Liver (tissue), 8 donors: ENCODE measurements at regions not wholly inside any gene's neighbourhood (a gene's known extent, or its start where the extent isn't known, plus 50 kb on each side); places are given as distances from the start of the nearest gene placed in this dataset.

Source experiments
- DNase-seq: peaks from one replicate; pipeline ENCODE4 v3.0.0-alpha.2; 2017; ENCODE audit warnings: low spot score
- H3K27ac ChIP-seq, 2 donors: one replicate each; pipeline ENCODE4 v1.7.0; 2013; ENCODE audit warnings: inconsistent platforms in 2 of 2, low read length in 2 of 2, control low read depth in 1 of 2, low read depth in 1 of 2, mild to moderate bottlenecking in 1 of 2
- H3K27me3 ChIP-seq, 4 donors: one replicate each; pipeline versions ENCODE4 v1.6.1 to v1.7.0; 2013; ENCODE audit warnings: low read length in 3 of 4, inconsistent platforms in 1 of 4, mild to moderate bottlenecking in 1 of 4, moderate library complexity in 1 of 4; ENCODE audit not compliant: control insufficient read depth in 4 of 4, insufficient read depth in 4 of 4
- H3K36me3 ChIP-seq, 4 donors: one replicate each; pipeline versions ENCODE4 v1.6.1 to v1.7.0; 2013; ENCODE audit warnings: low read length in 3 of 4, mild to moderate bottlenecking in 3 of 4, low read depth in 1 of 4, moderate library complexity in 1 of 4; ENCODE audit not compliant: control insufficient read depth in 4 of 4, insufficient read depth in 3 of 4
- H3K4me1 ChIP-seq, 4 donors: one replicate each; pipeline versions ENCODE4 v1.6.1 to v1.7.0; 2013; ENCODE audit warnings: low read length in 3 of 4, mild to moderate bottlenecking in 3 of 4, moderate library complexity in 1 of 4; ENCODE audit not compliant: control insufficient read depth in 4 of 4, insufficient read depth in 4 of 4
- H3K4me3 ChIP-seq, 3 donors: one replicate each; pipeline versions ENCODE4 v1.6.1 to v1.7.0; 2013; ENCODE audit warnings: low read length in 3 of 3, control low read depth in 1 of 3, low read depth in 1 of 3, mild to moderate bottlenecking in 1 of 3
- H3K9ac ChIP-seq, 2 donors: one replicate each; pipeline ENCODE4 v1.7.0; 2013; ENCODE audit warnings: low read length in 2 of 2, mild to moderate bottlenecking in 2 of 2, moderate library complexity in 2 of 2, control low read depth in 1 of 2, low read depth in 1 of 2
- H3K9me3 ChIP-seq, 4 donors: one replicate each; pipeline versions ENCODE4 v1.6.1 to v1.7.0; 2013; ENCODE audit warnings: low read length in 3 of 4; ENCODE audit not compliant: control insufficient read depth in 4 of 4
- EGR1 ChIP-seq, 2 donors: IDR thresholded peaks; 2 replicates each; pipeline ENCODE4 v1.6.1; 2016 to 2018; ENCODE audit warnings: antibody characterized with exemption in 2 of 2, low read depth in 2 of 2
- FOXA1 ChIP-seq: IDR thresholded peaks from 2 replicates; pipeline ENCODE4 v1.6.1; 2016; ENCODE audit warnings: antibody characterized with exemption
- FOXA2 ChIP-seq: IDR thresholded peaks from 2 replicates; pipeline ENCODE4 v1.6.1; 2016; ENCODE audit warnings: antibody characterized with exemption
- GABPA ChIP-seq, 2 donors: IDR thresholded peaks in 1 of 2; conservative IDR thresholded peaks in 1 of 2; 2 replicates each; pipeline ENCODE4 v1.6.1; 2016; ENCODE audit warnings: antibody characterized with exemption in 2 of 2, mild to moderate bottlenecking in 1 of 2, moderate library complexity in 1 of 2
- HNF4A ChIP-seq, 2 donors: conservative IDR thresholded peaks; 2 replicates each; pipeline ENCODE4 v1.6.1; 2016; ENCODE audit warnings: antibody characterized with exemption in 2 of 2, mild to moderate bottlenecking in 2 of 2
- HNF4G ChIP-seq: IDR thresholded peaks from 2 replicates; pipeline ENCODE4 v1.6.1; 2016; ENCODE audit warnings: antibody characterized with exemption
- JUND ChIP-seq, 2 donors: IDR thresholded peaks; 2 replicates each; pipeline ENCODE4 v1.6.1; 2016; ENCODE audit warnings: antibody characterized with exemption in 2 of 2
- NR2F2 ChIP-seq: IDR thresholded peaks from 2 replicates; pipeline ENCODE4 v1.6.1; 2016; ENCODE audit warnings: antibody characterized with exemption
- RAD21 ChIP-seq, 2 donors: IDR thresholded peaks; 2 replicates each; pipeline ENCODE4 v1.6.1; 2016; ENCODE audit warnings: antibody characterized with exemption in 2 of 2, mild to moderate bottlenecking in 2 of 2
- RXRA ChIP-seq, 2 donors: IDR thresholded peaks; 2 replicates each; pipeline ENCODE4 v1.6.1; 2017 to 2018; ENCODE audit warnings: antibody characterized with exemption in 2 of 2, mild to moderate bottlenecking in 1 of 2
- SP1 ChIP-seq: IDR thresholded peaks from 2 replicates; pipeline ENCODE4 v1.6.1; 2018; ENCODE audit warnings: antibody characterized with exemption, mild to moderate bottlenecking
- TAF1 ChIP-seq: conservative IDR thresholded peaks from 2 replicates; pipeline ENCODE4 v1.6.1; 2016; ENCODE audit warnings: antibody characterized with exemption, mild to moderate bottlenecking
- YY1 ChIP-seq: IDR thresholded peaks from 2 replicates; pipeline ENCODE4 v1.6.1; 2016; ENCODE audit warnings: antibody characterized with exemption, mild to moderate bottlenecking
- WGBS: extraction: QIAGEN DNeasy Blood & Tissue Kit; methylation state at CpG from one replicate; pipeline ENCODE4 v1.1.7; 2013; 5-methylcytosine and 5-hydroxymethylcytosine counted together
- TF ChIP-seq, protein P1 (sequence below): IDR thresholded peaks from 2 replicates; pipeline ENCODE4 v1.6.1; 2016; ENCODE audit warnings: antibody characterized with exemption
- TF ChIP-seq, protein P2 (sequence below): IDR thresholded peaks from 2 replicates; pipeline ENCODE4 v1.6.1; 2016; ENCODE audit warnings: antibody characterized with exemption
- TF ChIP-seq, protein P3 (sequence below): fragments of 150-350 bp; IDR thresholded peaks from 2 replicates; pipeline ENCODE4 v1.5.1; 2017; ENCODE audit warnings: improper control_type of control experiment, low read depth, low read length; ENCODE audit not compliant: missing input control
- TF ChIP-seq, protein P4 (sequence below): IDR thresholded peaks from 2 replicates; pipeline ENCODE4 v1.6.1; 2016; ENCODE audit warnings: antibody characterized with exemption
- TF ChIP-seq, protein P5 (sequence below): IDR thresholded peaks from 2 replicates; pipeline ENCODE4 v1.6.1; 2016; ENCODE audit warnings: antibody characterized with exemption, mild to moderate bottlenecking
- donor health status: healthy.
- donor health status: healthy.
- donor health status: healthy.
- donor health status: healthy.
- donor health status: healthy.

DNA sequence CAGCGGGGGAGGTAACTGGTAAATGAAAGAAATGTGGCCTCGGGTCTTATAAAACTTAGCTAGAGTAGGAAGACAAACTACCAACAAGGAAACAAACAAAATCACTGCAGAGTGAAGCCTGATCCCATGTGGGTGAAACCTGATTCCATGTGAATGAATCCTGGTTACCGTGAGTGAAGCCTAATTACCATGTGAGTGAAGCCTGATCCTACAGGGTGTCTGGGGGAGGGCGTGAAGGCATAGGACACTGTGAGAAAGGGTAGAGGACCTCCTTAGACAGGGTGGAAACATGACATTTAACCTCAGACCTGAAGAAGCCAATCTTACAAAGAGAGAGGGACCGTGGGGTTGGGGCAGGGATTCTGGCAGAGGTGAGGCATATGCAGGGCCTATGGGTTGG lies 106.2 kb upstream of the USP47 start:
- no peak for TF ChIP-seq FOXA1
- no peak for TF ChIP-seq RXRA (IDR thresholded peaks at IDR 0.05)
- TF ChIP-seq FOXA2, result no peak
- no peak for TF ChIP-seq NR2F2
- TF ChIP-seq HNF4A (conservative IDR thresholded peaks at IDR 0.05), result no peak
- TF ChIP-seq EGR1 (IDR thresholded peaks at IDR 0.05; ENCODE audit: low read depth in 2 of 2), result no peak
- TF ChIP-seq JUND (IDR thresholded peaks at IDR 0.05), result no peak
- TF ChIP-seq GABPA (IDR thresholded peaks at IDR 0.05 in 1 of 2, conservative IDR thresholded peaks at IDR 0.05 in 1 of 2), result no peak
- 86% methylated on average over 5 of the region's 5 CpGs for WGBS
- no peak overlapping the region for H3K9ac ChIP-seq
- H3K27ac ChIP-seq, result no peak overlapping the region
- H3K4me3 ChIP-seq, result no peak overlapping the region
- no peaks in the 10 kb centered on the region for H3K4me1 ChIP-seq
- no peaks in the 10 kb centered on the region for H3K9me3 ChIP-seq
- no peak for DNase-seq
- H3K27me3 ChIP-seq, result no peaks in the 10 kb centered on the region
- H3K36me3 ChIP-seq, result no peaks in the 10 kb centered on the region

DNA sequence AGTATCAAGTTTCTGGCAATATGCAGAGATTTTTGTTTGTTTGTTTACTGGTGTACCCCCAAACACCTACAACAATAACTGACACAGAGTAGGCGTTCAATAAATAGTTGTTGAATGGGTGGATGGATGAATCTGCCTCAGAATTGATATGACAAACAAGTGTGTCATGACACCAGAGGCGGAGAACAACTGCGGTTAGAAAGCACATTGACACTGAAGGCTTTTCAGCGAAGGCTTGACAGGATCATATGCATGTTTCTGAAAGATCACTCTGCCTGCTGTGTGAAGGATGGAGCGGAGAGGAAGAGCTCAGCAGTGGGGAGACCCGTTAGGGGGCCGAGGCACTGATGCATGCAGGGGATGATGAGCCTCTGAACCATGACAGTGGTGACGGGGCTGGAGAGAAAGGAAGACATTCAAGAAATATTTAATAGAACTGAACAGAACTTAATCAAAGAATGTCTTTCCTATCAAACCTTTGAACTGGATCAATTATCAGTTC lies 108.5 kb upstream of the USP47 start:
- no peak overlapping the region for H3K9ac ChIP-seq
- DNase-seq, result no peak
- no peak overlapping the region for H3K4me3 ChIP-seq
- H3K27me3 ChIP-seq, result no peaks in the 10 kb centered on the region
- no peaks in the 10 kb centered on the region for H3K4me1 ChIP-seq
- no peak overlapping the region for H3K27ac ChIP-seq
- WGBS, result 83% methylated on average over 8 of the region's 8 CpGs
- no peaks in the 10 kb centered on the region for H3K9me3 ChIP-seq
- TF ChIP-seq RXRA (IDR thresholded peaks at IDR 0.05) (no peak), FOXA1 (no peak)
- no peaks in the 10 kb centered on the region for H3K36me3 ChIP-seq

DNA sequence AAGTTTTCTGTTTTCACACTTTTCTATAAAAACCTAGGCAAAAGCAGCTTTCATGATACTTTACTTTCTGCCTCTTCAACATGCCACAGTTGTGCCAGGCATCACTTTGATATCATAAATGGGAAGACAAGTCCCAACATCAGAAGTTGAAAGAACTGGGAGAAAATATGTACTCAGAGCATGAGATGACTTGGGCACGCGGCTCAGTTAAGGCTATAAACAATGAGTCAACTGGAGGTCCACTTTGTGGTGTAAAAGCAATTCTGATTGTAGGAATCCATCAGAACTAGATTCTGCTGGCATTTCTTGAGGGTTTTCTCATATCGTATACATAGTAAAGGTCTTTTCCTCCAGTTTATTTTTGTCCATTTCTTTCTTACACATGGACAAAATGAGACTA lies 109.7 kb upstream of the USP47 start:
- H3K4me1 ChIP-seq, result no peaks in the 10 kb centered on the region
- 95% methylated on average over 3 of the region's 3 CpGs for WGBS
- no peaks in the 10 kb centered on the region for H3K36me3 ChIP-seq
- TF ChIP-seq HNF4G (no peak), YY1 (no peak), HNF4A (conservative IDR thresholded peaks at IDR 0.05) (no peak), RAD21 (IDR thresholded peaks at IDR 0.05) (no peak), GABPA (IDR thresholded peaks at IDR 0.05 in 1 of 2, conservative IDR thresholded peaks at IDR 0.05 in 1 of 2) (no peak), SP1 (no peak), FOXA2 (no peak), TAF1 (no peak), EGR1 (IDR thresholded peaks at IDR 0.05; ENCODE audit: low read depth in 2 of 2) (no peak), RXRA (IDR thresholded peaks at IDR 0.05) (no peak), FOXA1 (no peak), NR2F2 (no peak), JUND (IDR thresholded peaks at IDR 0.05) (no peak)
- TF ChIP-seq, protein P1, sequence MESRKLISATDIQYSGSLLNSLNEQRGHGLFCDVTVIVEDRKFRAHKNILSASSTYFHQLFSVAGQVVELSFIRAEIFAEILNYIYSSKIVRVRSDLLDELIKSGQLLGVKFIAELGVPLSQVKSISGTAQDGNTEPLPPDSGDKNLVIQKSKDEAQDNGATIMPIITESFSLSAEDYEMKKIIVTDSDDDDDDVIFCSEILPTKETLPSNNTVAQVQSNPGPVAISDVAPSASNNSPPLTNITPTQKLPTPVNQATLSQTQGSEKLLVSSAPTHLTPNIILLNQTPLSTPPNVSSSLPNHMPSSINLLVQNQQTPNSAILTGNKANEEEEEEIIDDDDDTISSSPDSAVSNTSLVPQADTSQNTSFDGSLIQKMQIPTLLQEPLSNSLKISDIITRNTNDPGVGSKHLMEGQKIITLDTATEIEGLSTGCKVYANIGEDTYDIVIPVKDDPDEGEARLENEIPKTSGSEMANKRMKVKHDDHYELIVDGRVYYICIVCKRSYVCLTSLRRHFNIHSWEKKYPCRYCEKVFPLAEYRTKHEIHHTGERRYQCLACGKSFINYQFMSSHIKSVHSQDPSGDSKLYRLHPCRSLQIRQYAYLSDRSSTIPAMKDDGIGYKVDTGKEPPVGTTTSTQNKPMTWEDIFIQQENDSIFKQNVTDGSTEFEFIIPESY, result no peak
- TF ChIP-seq, protein P2, sequence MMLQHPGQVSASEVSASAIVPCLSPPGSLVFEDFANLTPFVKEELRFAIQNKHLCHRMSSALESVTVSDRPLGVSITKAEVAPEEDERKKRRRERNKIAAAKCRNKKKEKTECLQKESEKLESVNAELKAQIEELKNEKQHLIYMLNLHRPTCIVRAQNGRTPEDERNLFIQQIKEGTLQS, result no peak
- TF ChIP-seq, protein P3, sequence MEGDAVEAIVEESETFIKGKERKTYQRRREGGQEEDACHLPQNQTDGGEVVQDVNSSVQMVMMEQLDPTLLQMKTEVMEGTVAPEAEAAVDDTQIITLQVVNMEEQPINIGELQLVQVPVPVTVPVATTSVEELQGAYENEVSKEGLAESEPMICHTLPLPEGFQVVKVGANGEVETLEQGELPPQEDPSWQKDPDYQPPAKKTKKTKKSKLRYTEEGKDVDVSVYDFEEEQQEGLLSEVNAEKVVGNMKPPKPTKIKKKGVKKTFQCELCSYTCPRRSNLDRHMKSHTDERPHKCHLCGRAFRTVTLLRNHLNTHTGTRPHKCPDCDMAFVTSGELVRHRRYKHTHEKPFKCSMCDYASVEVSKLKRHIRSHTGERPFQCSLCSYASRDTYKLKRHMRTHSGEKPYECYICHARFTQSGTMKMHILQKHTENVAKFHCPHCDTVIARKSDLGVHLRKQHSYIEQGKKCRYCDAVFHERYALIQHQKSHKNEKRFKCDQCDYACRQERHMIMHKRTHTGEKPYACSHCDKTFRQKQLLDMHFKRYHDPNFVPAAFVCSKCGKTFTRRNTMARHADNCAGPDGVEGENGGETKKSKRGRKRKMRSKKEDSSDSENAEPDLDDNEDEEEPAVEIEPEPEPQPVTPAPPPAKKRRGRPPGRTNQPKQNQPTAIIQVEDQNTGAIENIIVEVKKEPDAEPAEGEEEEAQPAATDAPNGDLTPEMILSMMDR, result no peak
- TF ChIP-seq, protein P4, sequence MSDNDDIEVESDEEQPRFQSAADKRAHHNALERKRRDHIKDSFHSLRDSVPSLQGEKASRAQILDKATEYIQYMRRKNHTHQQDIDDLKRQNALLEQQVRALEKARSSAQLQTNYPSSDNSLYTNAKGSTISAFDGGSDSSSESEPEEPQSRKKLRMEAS, result no peak
- TF ChIP-seq, protein P5, sequence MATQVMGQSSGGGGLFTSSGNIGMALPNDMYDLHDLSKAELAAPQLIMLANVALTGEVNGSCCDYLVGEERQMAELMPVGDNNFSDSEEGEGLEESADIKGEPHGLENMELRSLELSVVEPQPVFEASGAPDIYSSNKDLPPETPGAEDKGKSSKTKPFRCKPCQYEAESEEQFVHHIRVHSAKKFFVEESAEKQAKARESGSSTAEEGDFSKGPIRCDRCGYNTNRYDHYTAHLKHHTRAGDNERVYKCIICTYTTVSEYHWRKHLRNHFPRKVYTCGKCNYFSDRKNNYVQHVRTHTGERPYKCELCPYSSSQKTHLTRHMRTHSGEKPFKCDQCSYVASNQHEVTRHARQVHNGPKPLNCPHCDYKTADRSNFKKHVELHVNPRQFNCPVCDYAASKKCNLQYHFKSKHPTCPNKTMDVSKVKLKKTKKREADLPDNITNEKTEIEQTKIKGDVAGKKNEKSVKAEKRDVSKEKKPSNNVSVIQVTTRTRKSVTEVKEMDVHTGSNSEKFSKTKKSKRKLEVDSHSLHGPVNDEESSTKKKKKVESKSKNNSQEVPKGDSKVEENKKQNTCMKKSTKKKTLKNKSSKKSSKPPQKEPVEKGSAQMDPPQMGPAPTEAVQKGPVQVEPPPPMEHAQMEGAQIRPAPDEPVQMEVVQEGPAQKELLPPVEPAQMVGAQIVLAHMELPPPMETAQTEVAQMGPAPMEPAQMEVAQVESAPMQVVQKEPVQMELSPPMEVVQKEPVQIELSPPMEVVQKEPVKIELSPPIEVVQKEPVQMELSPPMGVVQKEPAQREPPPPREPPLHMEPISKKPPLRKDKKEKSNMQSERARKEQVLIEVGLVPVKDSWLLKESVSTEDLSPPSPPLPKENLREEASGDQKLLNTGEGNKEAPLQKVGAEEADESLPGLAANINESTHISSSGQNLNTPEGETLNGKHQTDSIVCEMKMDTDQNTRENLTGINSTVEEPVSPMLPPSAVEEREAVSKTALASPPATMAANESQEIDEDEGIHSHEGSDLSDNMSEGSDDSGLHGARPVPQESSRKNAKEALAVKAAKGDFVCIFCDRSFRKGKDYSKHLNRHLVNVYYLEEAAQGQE, result no peak
- no peaks in the 10 kb centered on the region for H3K27me3 ChIP-seq
- no peak overlapping the region for H3K4me3 ChIP-seq
- no peak for DNase-seq
- H3K9ac ChIP-seq, result no peak overlapping the region
- no peaks in the 10 kb centered on the region for H3K9me3 ChIP-seq
- no peak overlapping the region for H3K27ac ChIP-seq
